RWPE2 (cell line): ENCODE measurements at regions not wholly inside any gene's neighbourhood (a gene's known extent, or its start where the extent isn't known, plus 50 kb on each side); places are given as distances from the start of the nearest gene placed in this dataset.

Source experiments
- ATAC-seq: fragments of 200-7000 bp; cut with Tn5 transposase; 3 replicates; pipeline ENCODE4 v1.9.1; 2021; ENCODE audit warnings: low read depth
- DNase-seq: peaks from one replicate; pipeline ENCODE4 v3.0.0-alpha.2; 2020; ENCODE audit warnings: low spot score
- H3K27ac ChIP-seq: fragments of 450-650 bp; 2 replicates; pipeline ENCODE4 v1.5.1; 2017; ENCODE audit warnings: mild to moderate bottlenecking; ENCODE audit not compliant: poor library complexity, severe bottlenecking
- H3K27me3 ChIP-seq: fragments of 250-450 bp; sonication (Bioruptor Pico); 2 replicates; pipeline ENCODE4 v1.5.1; 2021; ENCODE audit warnings: mild to moderate bottlenecking, moderate library complexity; ENCODE audit not compliant: insufficient read depth, poor library complexity, severe bottlenecking
- H3K36me3 ChIP-seq: fragments of 250-450 bp; sonication (Bioruptor Pico); 2 replicates; pipeline ENCODE4 v1.5.1; 2020; ENCODE audit warnings: low read depth, mild to moderate bottlenecking, moderate library complexity
- H3K4me1 ChIP-seq: fragments of 250-450 bp; sonication (Bioruptor Pico); 2 replicates; pipeline ENCODE4 v1.5.1; 2021; ENCODE audit warnings: mild to moderate bottlenecking, moderate library complexity; ENCODE audit not compliant: insufficient read depth, poor library complexity, severe bottlenecking
- H3K4me3 ChIP-seq: fragments of 250-450 bp; sonication (Bioruptor Pico); 2 replicates; pipeline ENCODE4 v1.5.1; 2021; ENCODE audit warnings: mild to moderate bottlenecking, moderate library complexity; ENCODE audit not compliant: severe bottlenecking
- H3K9me3 ChIP-seq: fragments of 250-450 bp; sonication (Bioruptor Pico); 2 replicates; pipeline ENCODE4 v1.5.1; 2021; ENCODE audit warnings: mild to moderate bottlenecking, moderate library complexity; ENCODE audit not compliant: severe bottlenecking
- TF ChIP-seq, protein P1 (sequence below): fragments of 450-650 bp; IDR thresholded peaks from one replicate; pipeline ENCODE4 v1.5.1; 2017; ENCODE audit warnings: mild to moderate bottlenecking, moderate library complexity; ENCODE audit not compliant: poor library complexity, severe bottlenecking

DNA sequence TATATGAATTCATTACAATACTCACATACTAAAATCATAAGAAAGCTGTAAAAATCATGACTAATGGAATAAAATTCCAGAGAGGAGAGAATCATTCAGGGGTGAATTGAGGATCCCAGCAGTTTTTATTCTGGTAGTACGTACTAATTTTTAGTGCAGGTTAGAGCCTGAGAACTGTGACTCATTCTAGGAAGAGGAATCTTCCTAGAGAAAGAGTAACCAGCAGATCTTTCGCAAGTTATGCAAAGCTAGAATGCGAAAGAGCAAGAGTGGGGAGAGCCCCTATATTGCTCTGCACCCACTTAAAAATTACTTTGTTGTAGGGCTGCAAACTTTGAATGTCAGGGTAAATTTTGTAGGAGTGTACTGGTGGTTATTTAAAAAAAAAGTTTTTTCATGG is 303.6 kb upstream of the ARPP21 start:
- DNase-seq (no peak), ATAC-seq (peak; percentile 99)
- Histone ChIP-seq H3K27me3 (no peaks in the 10 kb centered on the region), H3K4me1 (peaks cover 12% of the 10 kb centered on the region), H3K9me3 (no peaks in the 10 kb centered on the region), H3K4me3 (no peak overlapping the region), H3K27ac (peak overlapping the region; percentile 36), H3K36me3 (no peaks in the 10 kb centered on the region)
- TF ChIP-seq, protein P1, sequence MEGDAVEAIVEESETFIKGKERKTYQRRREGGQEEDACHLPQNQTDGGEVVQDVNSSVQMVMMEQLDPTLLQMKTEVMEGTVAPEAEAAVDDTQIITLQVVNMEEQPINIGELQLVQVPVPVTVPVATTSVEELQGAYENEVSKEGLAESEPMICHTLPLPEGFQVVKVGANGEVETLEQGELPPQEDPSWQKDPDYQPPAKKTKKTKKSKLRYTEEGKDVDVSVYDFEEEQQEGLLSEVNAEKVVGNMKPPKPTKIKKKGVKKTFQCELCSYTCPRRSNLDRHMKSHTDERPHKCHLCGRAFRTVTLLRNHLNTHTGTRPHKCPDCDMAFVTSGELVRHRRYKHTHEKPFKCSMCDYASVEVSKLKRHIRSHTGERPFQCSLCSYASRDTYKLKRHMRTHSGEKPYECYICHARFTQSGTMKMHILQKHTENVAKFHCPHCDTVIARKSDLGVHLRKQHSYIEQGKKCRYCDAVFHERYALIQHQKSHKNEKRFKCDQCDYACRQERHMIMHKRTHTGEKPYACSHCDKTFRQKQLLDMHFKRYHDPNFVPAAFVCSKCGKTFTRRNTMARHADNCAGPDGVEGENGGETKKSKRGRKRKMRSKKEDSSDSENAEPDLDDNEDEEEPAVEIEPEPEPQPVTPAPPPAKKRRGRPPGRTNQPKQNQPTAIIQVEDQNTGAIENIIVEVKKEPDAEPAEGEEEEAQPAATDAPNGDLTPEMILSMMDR = no peak

DNA sequence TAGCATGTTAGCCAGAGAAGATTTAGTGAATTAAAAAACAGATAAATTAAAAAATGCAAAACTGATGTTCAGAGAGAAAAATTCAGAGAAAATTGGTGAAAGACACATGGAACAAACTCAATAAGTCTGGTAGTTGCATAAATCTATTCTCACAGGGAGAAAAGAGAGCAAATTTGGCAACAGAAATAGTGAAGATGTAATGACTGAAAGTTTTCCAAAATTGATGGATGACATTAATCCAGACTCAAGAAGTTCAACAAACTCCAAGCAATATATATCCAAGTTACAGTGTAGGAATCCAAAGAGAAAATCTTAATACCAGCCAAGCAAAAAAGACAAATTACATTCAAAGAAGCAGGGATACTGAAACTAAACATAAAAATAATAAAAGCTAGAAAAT is 302.7 kb upstream of the ARPP21 start:
- ATAC-seq = no peak
- TF ChIP-seq, protein P1 = no peak
- no peak overlapping the region for H3K27ac ChIP-seq
- no peak overlapping the region for H3K4me3 ChIP-seq
- DNase-seq = no peak
- peaks cover 12% of the 10 kb centered on the region for H3K4me1 ChIP-seq
- no peaks in the 10 kb centered on the region for H3K9me3 ChIP-seq
- no peaks in the 10 kb centered on the region for H3K36me3 ChIP-seq
- H3K27me3 ChIP-seq = no peaks in the 10 kb centered on the region

DNA sequence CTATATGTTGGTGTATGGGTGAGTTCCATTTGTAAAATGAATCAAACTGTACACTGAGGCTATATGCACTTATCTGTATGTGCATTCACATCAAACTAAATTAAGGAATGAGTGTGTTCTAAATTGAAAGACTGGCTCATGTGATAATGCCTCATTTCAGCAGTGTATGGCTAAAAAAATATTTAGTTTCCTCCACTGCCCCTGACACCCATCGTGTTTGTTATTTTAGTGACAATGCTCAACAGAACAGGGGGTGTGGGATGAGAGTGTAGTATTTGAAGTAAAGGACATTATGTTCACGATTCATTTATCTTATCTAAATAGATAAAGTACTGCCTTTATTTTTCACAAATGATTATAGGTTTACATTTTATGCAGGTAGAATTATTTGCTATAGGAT is 301.1 kb upstream of the ARPP21 start:
- no peaks in the 10 kb centered on the region for H3K36me3 ChIP-seq
- TF ChIP-seq, protein P1 = no peak
- peaks cover 12% of the 10 kb centered on the region for H3K4me1 ChIP-seq
- H3K27me3 ChIP-seq = no peaks in the 10 kb centered on the region
- no peaks in the 10 kb centered on the region for H3K9me3 ChIP-seq
- no peak overlapping the region for H3K27ac ChIP-seq
- DNase-seq (no peak), ATAC-seq (no peak)
- no peak overlapping the region for H3K4me3 ChIP-seq

DNA sequence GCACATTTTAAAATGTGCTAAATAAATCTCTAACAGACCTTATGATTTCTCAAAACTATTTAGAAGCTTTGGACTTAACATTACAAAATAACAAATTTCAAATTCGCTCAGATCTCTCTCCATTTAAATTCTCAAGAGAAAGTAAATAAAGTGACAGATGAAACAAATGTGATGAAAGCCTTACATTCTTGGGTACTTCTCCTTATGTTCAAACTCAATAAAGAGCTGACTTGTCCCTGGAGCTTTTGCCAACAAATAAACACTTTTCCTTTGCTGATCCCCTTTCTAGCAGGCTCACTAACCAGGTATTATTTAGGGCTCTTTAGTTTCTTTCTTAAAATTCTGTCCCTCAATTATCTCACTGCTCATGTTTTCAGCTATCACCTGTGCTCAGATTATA is 259.1 kb upstream of the ARPP21 start:
- H3K27ac ChIP-seq = no peak overlapping the region
- no peaks in the 10 kb centered on the region for H3K27me3 ChIP-seq
- ATAC-seq (no peak), DNase-seq (no peak)
- TF ChIP-seq, protein P1 = no peak
- H3K9me3 ChIP-seq = no peaks in the 10 kb centered on the region
- H3K36me3 ChIP-seq = no peaks in the 10 kb centered on the region
- H3K4me1 ChIP-seq = no peaks in the 10 kb centered on the region
- H3K4me3 ChIP-seq = no peak overlapping the region

DNA sequence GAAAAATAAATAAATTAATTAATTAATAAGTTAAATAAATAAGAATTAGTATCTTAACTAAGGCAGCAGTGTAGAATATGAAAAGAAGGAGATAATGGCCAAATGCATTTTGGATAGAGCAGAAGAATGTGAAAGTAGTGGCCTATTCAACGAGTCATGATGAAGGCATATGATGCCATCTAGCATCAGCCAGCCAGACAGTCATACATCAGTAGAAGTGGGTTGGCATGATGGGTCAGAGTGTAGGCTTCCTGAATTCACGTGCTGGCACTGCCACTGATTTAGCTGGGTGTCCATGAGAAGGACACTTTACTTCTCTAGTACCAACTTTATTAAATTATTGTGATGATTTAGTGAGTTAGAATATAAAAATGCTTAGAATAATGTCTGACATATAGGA is 256.1 kb upstream of the ARPP21 start:
- no peaks in the 10 kb centered on the region for H3K27me3 ChIP-seq
- H3K9me3 ChIP-seq = no peaks in the 10 kb centered on the region
- no peaks in the 10 kb centered on the region for H3K36me3 ChIP-seq
- no peak overlapping the region for H3K4me3 ChIP-seq
- no peak overlapping the region for H3K27ac ChIP-seq
- TF ChIP-seq, protein P1 = no peak
- H3K4me1 ChIP-seq = no peaks in the 10 kb centered on the region
- no peak for ATAC-seq
- no peak for DNase-seq
